CD4-positive, alpha-beta memory T cell (primary cell): ENCODE measurements at regions not wholly inside any gene's neighbourhood (a gene's known extent, or its start where the extent isn't known, plus 50 kb on each side); places are given as distances from the start of the nearest gene placed in this dataset.

Source experiments
- CTCF ChIA-PET: fragments of 350-600 bp; sonication (Branson Sonifier 250); formaldehyde crosslinking; loops from one replicate; lab custom pipeline; 2021; ENCODE audit warnings: inconsistent platforms; ENCODE audit not compliant: partially characterized antibody; lab: Charles Lee
- POLR2A ChIA-PET: fragments of 350-600 bp; sonication (Branson Sonifier 250); formaldehyde crosslinking; loops from one replicate; lab custom pipeline; 2021; ENCODE audit not compliant: partially characterized antibody; lab: Charles Lee
- DNase-seq, 5 donors: peaks; one replicate each; pipeline versions ENCODE4 v3.0.0 to v3.0.0-alpha.2; 2020 to 2022; ENCODE audit warnings: mixed read lengths in 1 of 5
- H3K27ac ChIP-seq: one replicate; pipeline ENCODE4 v1.7.0; 2013; ENCODE audit warnings: low read depth, low read length
- H3K27me3 ChIP-seq: 2 replicates; pipeline ENCODE4 v1.7.0; 2013; ENCODE audit warnings: mild to moderate bottlenecking, low read length, moderate library complexity; ENCODE audit not compliant: insufficient read depth
- H3K36me3 ChIP-seq: 2 replicates; pipeline ENCODE4 v1.7.0; 2013; ENCODE audit warnings: mild to moderate bottlenecking, low read length, moderate library complexity; ENCODE audit not compliant: insufficient read depth
- H3K4me1 ChIP-seq: 2 replicates; pipeline ENCODE4 v1.7.0; 2013; ENCODE audit warnings: mild to moderate bottlenecking, low read length, moderate library complexity; ENCODE audit not compliant: insufficient read depth
- H3K4me3 ChIP-seq, 2 donors: one replicate each; pipeline ENCODE4 v1.7.0; 2013; ENCODE audit warnings: low read length in 2 of 2, mild to moderate bottlenecking in 1 of 2
- H3K9me3 ChIP-seq, 2 donors: one replicate each; pipeline ENCODE4 v1.7.0; 2013; ENCODE audit warnings: low read length in 2 of 2, control low read depth in 1 of 2; ENCODE audit not compliant: control insufficient read depth in 1 of 2
- H3K27ac Mint-ChIP-seq, 7 donors: one replicate each; pipeline ENCODE4 v1.8.0; 2020 to 2021; ENCODE audit warnings: mixed read lengths in 7 of 7, mild to moderate bottlenecking in 6 of 7, inconsistent platforms in 3 of 7, moderate library complexity in 3 of 7
- H3K27me3 Mint-ChIP-seq, 2 donors: one replicate each; pipeline ENCODE4 v1.8.0; 2020 to 2021; ENCODE audit warnings: mixed read lengths in 2 of 2
- H3K36me3 Mint-ChIP-seq, 2 donors: one replicate each; pipeline ENCODE4 v1.8.0; 2020 to 2021; ENCODE audit warnings: mixed read lengths in 2 of 2, inconsistent platforms in 1 of 2, mild to moderate bottlenecking in 1 of 2
- H3K4me1 Mint-ChIP-seq, 4 donors: one replicate each; pipeline ENCODE4 v1.8.0; 2020 to 2021; ENCODE audit warnings: mixed read lengths in 4 of 4, mild to moderate bottlenecking in 1 of 4
- H3K4me3 Mint-ChIP-seq, 8 donors: one replicate each; pipeline ENCODE4 v1.8.0; 2020 to 2021; ENCODE audit warnings: mixed read lengths in 8 of 8, mild to moderate bottlenecking in 7 of 8, moderate library complexity in 6 of 8, inconsistent platforms in 3 of 8
- H3K9me3 Mint-ChIP-seq, 8 donors: one replicate each; pipeline ENCODE4 v1.8.0; 2020 to 2021; ENCODE audit warnings: mixed read lengths in 8 of 8, mild to moderate bottlenecking in 5 of 8, inconsistent platforms in 3 of 8, moderate library complexity in 1 of 8
- intact Hi-C: fragments of 100-400 bp; cut with micrococcal nuclease; formaldehyde crosslinking; loops from one replicate; pipeline ENCODE4 v1.15.1; 2023

GRCh38 chr15:62643572-62643971 is 399.0 kb upstream of the TPM1 start:
- DNase-seq, result no peak
- Histone ChIP-seq H3K9me3 (no peaks in the 10 kb centered on the region), H3K27me3 (no peaks in the 10 kb centered on the region), H3K36me3 (no peaks in the 10 kb centered on the region), H3K4me1 (no peaks in the 10 kb centered on the region), H3K4me3 (no peak overlapping the region), H3K27ac (no peak overlapping the region)
- intact Hi-C loops, result no loop called here
- Mint-ChIP-seq H3K27me3 (peaks cover 0 to 7% of the 10 kb centered on the region in 2 donors), H3K36me3 (no peaks in the 10 kb centered on the region), H3K9me3 (no peaks in the 10 kb centered on the region), H3K4me1 (no peaks in the 10 kb centered on the region), H3K4me3 (no peak overlapping the region), H3K27ac (no peak overlapping the region)
- ChIA-PET CTCF (no interaction called here), POLR2A (no interaction called here)

GRCh38 chr15:62644216-62644888 is 398.2 kb upstream of the TPM1 start:
- intact Hi-C loops, result no loop called here
- H3K36me3 Mint-ChIP-seq, result no peaks in the 10 kb centered on the region
- H3K4me3 ChIP-seq, result no peak overlapping the region
- H3K27ac ChIP-seq, result no peak overlapping the region
- no peaks in the 10 kb centered on the region for H3K36me3 ChIP-seq
- POLR2A ChIA-PET, result no interaction called here
- no peak overlapping the region for H3K4me3 Mint-ChIP-seq
- no peaks in the 10 kb centered on the region for H3K4me1 ChIP-seq
- CTCF ChIA-PET, result no interaction called here
- H3K27ac Mint-ChIP-seq, result no peak overlapping the region
- no peaks in the 10 kb centered on the region for H3K9me3 Mint-ChIP-seq
- no peaks in the 10 kb centered on the region for H3K27me3 ChIP-seq
- no peak for DNase-seq
- H3K27me3 Mint-ChIP-seq, result peaks cover 0 to 3% of the 10 kb centered on the region in 2 donors
- H3K9me3 ChIP-seq, result no peaks in the 10 kb centered on the region
- no peaks in the 10 kb centered on the region for H3K4me1 Mint-ChIP-seq

GRCh38 chr15:62644889-62645742 is 397.4 kb upstream of the TPM1 start:
- Histone ChIP-seq H3K36me3 (no peaks in the 10 kb centered on the region), H3K27me3 (no peaks in the 10 kb centered on the region), H3K27ac (no peak overlapping the region), H3K4me3 (no peak overlapping the region), H3K9me3 (no peaks in the 10 kb centered on the region), H3K4me1 (no peaks in the 10 kb centered on the region)
- Mint-ChIP-seq H3K4me3 (no peak overlapping the region), H3K27me3 (peaks cover under 1% of the 10 kb centered on the region in 2 donors), H3K27ac (no peak overlapping the region), H3K36me3 (no peaks in the 10 kb centered on the region), H3K9me3 (no peaks in the 10 kb centered on the region), H3K4me1 (no peaks in the 10 kb centered on the region)
- no peak for DNase-seq
- intact Hi-C loops, result no loop called here
- POLR2A ChIA-PET, result no interaction called here
- CTCF ChIA-PET, result no interaction called here

GRCh38 chr15:62647202-62647842 is 395.2 kb upstream of the TPM1 start:
- no peaks in the 10 kb centered on the region for H3K27me3 ChIP-seq
- peaks cover 0 to under 1% of the 10 kb centered on the region in 2 donors for H3K36me3 Mint-ChIP-seq
- H3K9me3 ChIP-seq, result no peaks in the 10 kb centered on the region
- H3K4me3 Mint-ChIP-seq, result no peak overlapping the region
- H3K27ac ChIP-seq, result no peak overlapping the region
- intact Hi-C loops, result no loop called here
- H3K9me3 Mint-ChIP-seq, result no peaks in the 10 kb centered on the region
- H3K4me3 ChIP-seq, result no peak overlapping the region
- no peaks in the 10 kb centered on the region for H3K36me3 ChIP-seq
- ChIA-PET POLR2A (no interaction called here), CTCF (no interaction called here)
- no peaks in the 10 kb centered on the region for H3K4me1 ChIP-seq
- no peaks in the 10 kb centered on the region for H3K4me1 Mint-ChIP-seq
- DNase-seq, result no peak
- peaks cover 2 to 4% of the 10 kb centered on the region in 2 donors for H3K27me3 Mint-ChIP-seq
- no peak overlapping the region for H3K27ac Mint-ChIP-seq

- no peak overlapping the region for H3K27ac Mint-ChIP-seq
- H3K9me3 Mint-ChIP-seq, result peaks cover 0 to under 1% (median 0%) of the 10 kb centered on the region in 8 donors
- H3K27ac ChIP-seq, result no peak overlapping the region
- intact Hi-C loops, result no loop called here
- H3K4me3 ChIP-seq, result no peak overlapping the region
- H3K36me3 Mint-ChIP-seq, result peaks cover 0 to 4% of the 10 kb centered on the region in 2 donors
- no peak overlapping the region for H3K4me3 Mint-ChIP-seq
- H3K27me3 ChIP-seq, result no peaks in the 10 kb centered on the region
- ChIA-PET CTCF (no interaction called here), POLR2A (no interaction called here)
- no peaks in the 10 kb centered on the region for H3K9me3 ChIP-seq
- no peaks in the 10 kb centered on the region for H3K4me1 Mint-ChIP-seq
- peaks cover 2 to 4% of the 10 kb centered on the region in 2 donors for H3K27me3 Mint-ChIP-seq
- H3K36me3 ChIP-seq, result no peaks in the 10 kb centered on the region
- no peak for DNase-seq
- no peaks in the 10 kb centered on the region for H3K4me1 ChIP-seq
Measured at GRCh38 chr15:62647843-62648505, 394.6 kb upstream of the TPM1 start.

- H3K36me3 ChIP-seq, result no peaks in the 10 kb centered on the region
- Mint-ChIP-seq H3K27me3 (peaks cover 2 to 4% of the 10 kb centered on the region in 2 donors), H3K9me3 (peaks cover 0 to 3% (median 0%) of the 10 kb centered on the region in 8 donors), H3K4me3 (no peak overlapping the region), H3K27ac (no peak overlapping the region), H3K4me1 (no peaks in the 10 kb centered on the region), H3K36me3 (peaks cover 0 to 4% of the 10 kb centered on the region in 2 donors)
- DNase-seq, result no peak
- H3K27me3 ChIP-seq, result no peaks in the 10 kb centered on the region
- ChIA-PET CTCF (interaction anchor here (1.3 kb wide), 1 partner anchor 9 kb away, joined by 3 read pairs; no protein-coding TSS in a partner anchor), POLR2A (no interaction called here)
- H3K4me3 ChIP-seq, result no peak overlapping the region
- no peak overlapping the region for H3K27ac ChIP-seq
- H3K9me3 ChIP-seq, result no peaks in the 10 kb centered on the region
- H3K4me1 ChIP-seq, result no peaks in the 10 kb centered on the region
- intact Hi-C loops, result no loop called here
Measured at GRCh38 chr15:62648954-62649353, 393.6 kb upstream of the TPM1 start.
